Heart left ventricle (tissue), 16 donors: ENCODE measurements at regions not wholly inside any gene's neighbourhood (a gene's known extent, or its start where the extent isn't known, plus 50 kb on each side); places are given as distances from the start of the nearest gene placed in this dataset.

Experiments
- ATAC-seq, 4 donors: fragments of 200-7000 bp; cut with Tn5 transposase; one replicate each; pipeline ENCODE4 v1.9.1; 2020 to 2022; ENCODE audit warnings: moderate library complexity in 4 of 4, mild to moderate bottlenecking in 3 of 4, moderate number of reproducible peaks in 1 of 4
- DNase-seq, 5 donors: peaks; one replicate each; pipeline ENCODE4 v3.0.0-alpha.2; 2020
- H3K27ac ChIP-seq, 12 donors: fragments of 200-600 bp; sonication (generic) in 4 of 12; one replicate each; pipeline versions ENCODE4 v1.5.0 to v1.8.0; 2016 to 2022; ENCODE audit warnings: mild to moderate bottlenecking in 2 of 12
- H3K27me3 ChIP-seq, 9 donors: fragments of 200-600 bp; sonication (generic) in 2 of 9; one replicate each; pipeline versions ENCODE4 v1.5.1 to v1.8.0; 2016 to 2022; ENCODE audit warnings: mild to moderate bottlenecking in 3 of 9
- H3K36me3 ChIP-seq, 9 donors: fragments of 200-600 bp; sonication (generic) in 2 of 9; one replicate each; pipeline versions ENCODE4 v1.5.0 to v1.8.0; 2018 to 2022; ENCODE audit warnings: mild to moderate bottlenecking in 2 of 9
- H3K4me1 ChIP-seq, 12 donors: fragments of 200-600 bp; sonication (generic) in 4 of 12; one replicate each; pipeline versions ENCODE4 v1.5.0 to v1.8.0; 2016 to 2022; ENCODE audit warnings: mild to moderate bottlenecking in 3 of 12
- H3K4me3 ChIP-seq, 12 donors: fragments of 200-600 bp; sonication (generic) in 4 of 12; one replicate each; pipeline versions ENCODE4 v1.5.0 to v1.8.0; 2017 to 2022; ENCODE audit warnings: mild to moderate bottlenecking in 9 of 12, moderate library complexity in 4 of 12
- H3K9me3 ChIP-seq, 12 donors: fragments of 200-600 bp; sonication (generic) in 4 of 12; one replicate each; pipeline versions ENCODE4 v1.5.0 to v1.8.0; 2016 to 2022; ENCODE audit warnings: mild to moderate bottlenecking in 1 of 12
- POLR2A ChIP-seq, 2 donors: fragments of 450-650 bp; IDR thresholded peaks; one replicate each; pipeline ENCODE4 v1.6.1; 2017; ENCODE audit warnings: antibody characterized with exemption in 2 of 2, mild to moderate bottlenecking in 2 of 2, moderate library complexity in 2 of 2
- WGBS, 4 donors: extraction: QIAGEN DNeasy Blood & Tissue Kit in 2 of 4; methylation state at CpG; one replicate each; pipeline versions ENCODE4 v1.1.5 to v1.1.7; 2013 to 2018; 5-methylcytosine and 5-hydroxymethylcytosine counted together
- intact Hi-C, 10 donors: fragments of 100-400 bp; cut with DNase I; formaldehyde crosslinking; loops; one replicate each; pipeline versions ENCODE4 v1.11.1 to v1.14.2; 2022
- TF ChIP-seq, protein P1 (sequence below), 12 donors: fragments of 200-600 bp; sonication (generic) in 4 of 12; IDR thresholded peaks; one replicate each; pipeline versions ENCODE4 v1.5.0 to v1.8.0; 2018 to 2022; ENCODE audit warnings: antibody characterized with exemption in 12 of 12, mild to moderate bottlenecking in 5 of 12
- donor health status: ischemic (EF 13 %, LVEDD 7.1; RV severe dilation, severe dysfunction).
- donor health status: healthy with polysubstance abuse.
- donor health status: DM: no; HTN: yes; CAD: no.
- donor health status: DM: no; HTN: no; CAD: no.
- donor health status: ischemic (EF 25% LVEDD 6.9; RV normal size, moderate dysfunction).
- donor health status: ischemic (EF 25% LVEDD 5.7; RV mildly dilated, moderate dysfunction).
- donor health status: healthy.
- donor health status: DM: yes; HTN: yes; CAD: no.
- donor health status: ischemic (EF 35%, LVEDD 5.7; RV mildly dilated, moderate dysfunction).
- donor health status: nonischemic (EF 11% LVEDD 7.7; RV severe dilation, severe dysfunction).
- donor health status: DM: yes; HTN: yes; CAD: no.
- donor health status: PGD.
- donor health status: ischemic (EF 29% LVEDD 5.4; RV normal size, mild dysfunction).
- donor health status: nonischemic (EF 23%, LVEDD 6.1; RV moderate dilation, normal function).

DNA sequence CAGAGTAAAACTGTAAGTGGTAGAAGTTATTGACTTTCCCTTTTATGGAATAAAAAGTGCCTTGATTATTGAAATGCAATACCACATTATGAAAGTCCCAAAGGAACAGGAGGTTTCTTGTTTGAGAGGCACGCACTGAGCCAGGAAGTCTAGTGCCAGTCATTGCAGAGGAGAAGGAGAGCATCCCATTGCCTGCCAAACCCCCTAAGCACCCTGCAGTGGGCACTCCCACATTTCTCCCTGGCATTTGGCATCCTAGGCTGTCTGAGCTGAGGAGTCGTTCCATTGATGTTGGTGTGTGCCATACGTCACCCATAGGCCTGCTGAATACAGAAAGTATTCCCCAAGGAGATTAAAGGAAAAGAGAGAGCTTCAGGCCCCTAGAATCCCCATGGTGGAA lies 85.7 kb upstream of the MBNL2 start:
- Histone ChIP-seq H3K27ac (no peak overlapping the region), H3K9me3 (no peaks in the 10 kb centered on the region), H3K4me1 (peaks cover 0 to 6% (median under 1%) of the 10 kb centered on the region in 12 donors), H3K36me3 (no peaks in the 10 kb centered on the region), H3K4me3 (no peak overlapping the region), H3K27me3 (no peaks in the 10 kb centered on the region)
- intact Hi-C loops = no loop called here
- no peak for ATAC-seq
- no peak for TF ChIP-seq POLR2A (IDR thresholded peaks at IDR 0.05)
- TF ChIP-seq, protein P1, sequence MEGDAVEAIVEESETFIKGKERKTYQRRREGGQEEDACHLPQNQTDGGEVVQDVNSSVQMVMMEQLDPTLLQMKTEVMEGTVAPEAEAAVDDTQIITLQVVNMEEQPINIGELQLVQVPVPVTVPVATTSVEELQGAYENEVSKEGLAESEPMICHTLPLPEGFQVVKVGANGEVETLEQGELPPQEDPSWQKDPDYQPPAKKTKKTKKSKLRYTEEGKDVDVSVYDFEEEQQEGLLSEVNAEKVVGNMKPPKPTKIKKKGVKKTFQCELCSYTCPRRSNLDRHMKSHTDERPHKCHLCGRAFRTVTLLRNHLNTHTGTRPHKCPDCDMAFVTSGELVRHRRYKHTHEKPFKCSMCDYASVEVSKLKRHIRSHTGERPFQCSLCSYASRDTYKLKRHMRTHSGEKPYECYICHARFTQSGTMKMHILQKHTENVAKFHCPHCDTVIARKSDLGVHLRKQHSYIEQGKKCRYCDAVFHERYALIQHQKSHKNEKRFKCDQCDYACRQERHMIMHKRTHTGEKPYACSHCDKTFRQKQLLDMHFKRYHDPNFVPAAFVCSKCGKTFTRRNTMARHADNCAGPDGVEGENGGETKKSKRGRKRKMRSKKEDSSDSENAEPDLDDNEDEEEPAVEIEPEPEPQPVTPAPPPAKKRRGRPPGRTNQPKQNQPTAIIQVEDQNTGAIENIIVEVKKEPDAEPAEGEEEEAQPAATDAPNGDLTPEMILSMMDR (IDR thresholded peaks at IDR 0.05) = no peak
- 88 to 90% (median 89%) methylated on average over 3 of the region's 3 CpGs for WGBS, 4 donors
- no peak for DNase-seq

DNA sequence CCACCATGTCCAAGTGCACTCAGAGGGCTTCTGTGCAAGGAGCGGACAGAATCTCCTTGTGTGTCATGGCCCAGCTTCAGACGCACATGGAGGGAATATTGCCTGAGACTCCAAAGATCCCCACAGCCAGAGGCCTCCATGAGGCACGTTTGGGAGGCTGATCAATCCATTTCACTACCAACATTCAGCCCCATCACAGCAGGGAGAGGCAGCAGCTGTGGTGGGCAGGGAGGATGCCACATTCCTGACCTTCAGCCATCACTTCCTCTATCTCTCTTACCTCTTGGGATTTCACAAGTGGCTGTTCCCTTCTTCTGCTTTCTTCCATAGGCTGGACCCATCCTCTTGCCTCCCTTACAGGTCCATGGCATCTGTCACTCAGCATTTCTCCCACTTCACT lies 82.4 kb upstream of the MBNL2 start:
- TF ChIP-seq, protein P1 (IDR thresholded peaks at IDR 0.05) = no peak
- DNase-seq (no peak), ATAC-seq (no peak)
- H3K36me3 ChIP-seq = no peaks in the 10 kb centered on the region
- no peak overlapping the region for H3K27ac ChIP-seq
- H3K27me3 ChIP-seq = no peaks in the 10 kb centered on the region
- H3K4me3 ChIP-seq = no peak overlapping the region
- H3K9me3 ChIP-seq = no peaks in the 10 kb centered on the region
- H3K4me1 ChIP-seq = peaks cover 0 to 21% (median 10%) of the 10 kb centered on the region in 12 donors
- intact Hi-C loops = no loop called here
- 88 to 92% (median 89%) methylated on average over 3 of the region's 3 CpGs for WGBS, 4 donors

DNA sequence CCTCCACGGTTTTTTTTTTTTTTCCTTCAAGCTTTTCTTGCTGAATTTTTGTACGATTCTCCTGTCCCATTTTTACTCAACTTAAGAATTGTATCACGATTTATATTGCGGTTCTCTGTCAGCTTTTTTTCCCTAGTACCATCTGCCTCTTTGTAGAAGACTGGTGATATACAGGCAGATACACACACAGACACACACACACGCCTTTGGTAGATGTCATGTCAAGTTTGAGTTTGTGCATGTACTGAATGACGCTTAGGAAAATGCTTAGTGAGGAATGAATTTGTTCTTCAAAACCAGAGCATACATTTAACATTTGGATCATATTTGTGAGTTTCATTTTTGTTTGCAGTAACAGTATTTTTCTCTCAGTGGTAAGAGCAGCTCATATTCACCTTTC lies 82.0 kb upstream of the MBNL2 start:
- Histone ChIP-seq H3K9me3 (no peaks in the 10 kb centered on the region), H3K4me3 (no peak overlapping the region), H3K4me1 (peaks cover 0 to 21% (median 10%) of the 10 kb centered on the region in 12 donors), H3K36me3 (no peaks in the 10 kb centered on the region), H3K27me3 (no peaks in the 10 kb centered on the region), H3K27ac (no peak overlapping the region)
- ATAC-seq (no peak), DNase-seq (no peak)
- no peak for TF ChIP-seq POLR2A (IDR thresholded peaks at IDR 0.05)
- TF ChIP-seq, protein P1 (IDR thresholded peaks at IDR 0.05) = no peak
- intact Hi-C loops = no loop called here
- WGBS, 4 donors = 82 to 86% (median 85%) methylated on average over 6 of the region's 6 CpGs

DNA sequence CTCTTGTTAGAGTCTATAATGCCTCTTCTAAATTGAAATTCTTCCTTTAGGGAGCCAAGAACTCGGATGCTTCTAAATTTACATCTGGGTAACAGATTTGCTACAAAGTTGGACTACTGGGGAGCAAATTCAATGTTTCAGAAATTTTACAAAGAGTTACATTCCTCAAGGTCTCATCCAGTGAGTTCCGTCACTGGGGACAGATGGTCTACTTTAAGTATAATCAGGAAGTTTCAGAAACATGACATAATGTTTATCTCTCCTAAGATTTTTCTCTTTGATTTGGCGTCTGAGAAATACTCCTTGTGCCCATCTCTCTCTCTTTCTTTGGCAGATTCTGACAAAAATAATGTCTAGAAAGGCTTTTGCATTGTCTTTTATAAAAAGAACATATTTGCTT lies 81.5 kb upstream of the MBNL2 start:
- Histone ChIP-seq H3K36me3 (no peaks in the 10 kb centered on the region), H3K4me1 (peaks cover 0 to 21% (median 10%) of the 10 kb centered on the region in 12 donors), H3K9me3 (no peaks in the 10 kb centered on the region), H3K4me3 (no peak overlapping the region), H3K27me3 (no peaks in the 10 kb centered on the region), H3K27ac (no peak overlapping the region)
- no peak for DNase-seq
- intact Hi-C loops = no loop called here
- TF ChIP-seq, protein P1 (IDR thresholded peaks at IDR 0.05) = no peak
- TF ChIP-seq POLR2A (IDR thresholded peaks at IDR 0.05) = no peak
- WGBS, 4 donors = 52 to 64% (median 59%) methylated on average over 3 of the region's 3 CpGs
- ATAC-seq = no peak
